Activated T-cell treated with anti-CD3 and anti-CD28 coated beads, Interleukin-2, amount 50 U/mL, for 4 hours (primary cell): ENCODE measurements at regions not wholly inside any gene's neighbourhood (a gene's known extent, or its start where the extent isn't known, plus 50 kb on each side); places are given as distances from the start of the nearest gene placed in this dataset.

Experiments
- ATAC-seq, 2 donors: fragments of 200-7000 bp; cut with Tn5 transposase; one replicate each; pipeline ENCODE4 v1.10.0; 2021
- DNase-seq: peaks from one replicate; pipeline ENCODE4 v3.0.0-alpha.2; 2020
- H3K27me3 Mint-ChIP-seq: one replicate; pipeline ENCODE4 v1.8.0; 2021; ENCODE audit warnings: low read depth, mixed read lengths
- H3K36me3 Mint-ChIP-seq: one replicate; pipeline ENCODE4 v1.8.0; 2022; ENCODE audit warnings: mixed read lengths; ENCODE audit not compliant: insufficient read depth
- H3K4me1 Mint-ChIP-seq: one replicate; pipeline ENCODE4 v1.8.0; 2021; ENCODE audit warnings: low read depth, mixed read lengths
- H3K4me3 Mint-ChIP-seq: one replicate; pipeline ENCODE4 v1.8.0; 2021; ENCODE audit warnings: mild to moderate bottlenecking, moderate library complexity, mixed read lengths
- H3K9me3 Mint-ChIP-seq: one replicate; pipeline ENCODE4 v1.8.0; 2021; ENCODE audit warnings: mixed read lengths

GRCh38 chr15:29208836-29209235, 60.8 kb downstream of the NSMCE3 start:
- no peak for ATAC-seq
- Mint-ChIP-seq H3K36me3 (no peaks in the 10 kb centered on the region), H3K4me3 (no peak overlapping the region), H3K9me3 (no peaks in the 10 kb centered on the region), H3K4me1 (no peaks in the 10 kb centered on the region), H3K27me3 (peaks cover 31% of the 10 kb centered on the region)
- no peak for DNase-seq

DNA sequence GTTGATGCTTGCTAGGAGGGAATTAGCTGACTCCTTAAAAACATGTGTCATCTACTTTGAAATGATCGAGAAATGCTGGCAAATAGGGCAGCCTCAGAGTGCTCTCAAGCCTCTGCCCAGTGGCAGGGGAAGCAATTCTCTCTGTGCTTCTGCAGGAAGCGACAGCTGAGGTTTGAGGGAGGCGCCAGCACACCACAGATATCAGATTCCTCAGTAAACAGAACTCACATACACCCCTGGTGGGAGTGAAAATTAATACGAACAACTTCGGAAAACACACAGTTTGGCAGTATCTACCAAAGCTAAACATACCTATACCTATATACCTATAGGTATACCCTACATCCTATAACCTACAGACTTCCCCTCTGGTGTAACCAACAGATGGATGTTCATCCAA, 61.3 kb downstream of the NSMCE3 start:
- Mint-ChIP-seq H3K27me3 (peaks cover 33% of the 10 kb centered on the region), H3K36me3 (no peaks in the 10 kb centered on the region), H3K4me3 (no peak overlapping the region), H3K9me3 (no peaks in the 10 kb centered on the region), H3K4me1 (no peaks in the 10 kb centered on the region)
- DNase-seq, result no peak
- ATAC-seq, result no peak

- H3K4me3 Mint-ChIP-seq, result no peak overlapping the region
- H3K4me1 Mint-ChIP-seq, result no peaks in the 10 kb centered on the region
- no peaks in the 10 kb centered on the region for H3K9me3 Mint-ChIP-seq
- no peak for DNase-seq
- H3K27me3 Mint-ChIP-seq, result peaks cover 35% of the 10 kb centered on the region
- ATAC-seq, result no peak
- H3K36me3 Mint-ChIP-seq, result no peaks in the 10 kb centered on the region
Observed at GRCh38 chr15:29207758-29208108, 61.9 kb downstream of the NSMCE3 start.

GRCh38 chr15:29207027-29207757, 62.4 kb downstream of the NSMCE3 start:
- ATAC-seq, result no peak
- H3K9me3 Mint-ChIP-seq, result no peaks in the 10 kb centered on the region
- H3K36me3 Mint-ChIP-seq, result no peaks in the 10 kb centered on the region
- peaks cover 30% of the 10 kb centered on the region for H3K27me3 Mint-ChIP-seq
- H3K4me1 Mint-ChIP-seq, result no peaks in the 10 kb centered on the region
- no peak for DNase-seq
- H3K4me3 Mint-ChIP-seq, result no peak overlapping the region

DNA sequence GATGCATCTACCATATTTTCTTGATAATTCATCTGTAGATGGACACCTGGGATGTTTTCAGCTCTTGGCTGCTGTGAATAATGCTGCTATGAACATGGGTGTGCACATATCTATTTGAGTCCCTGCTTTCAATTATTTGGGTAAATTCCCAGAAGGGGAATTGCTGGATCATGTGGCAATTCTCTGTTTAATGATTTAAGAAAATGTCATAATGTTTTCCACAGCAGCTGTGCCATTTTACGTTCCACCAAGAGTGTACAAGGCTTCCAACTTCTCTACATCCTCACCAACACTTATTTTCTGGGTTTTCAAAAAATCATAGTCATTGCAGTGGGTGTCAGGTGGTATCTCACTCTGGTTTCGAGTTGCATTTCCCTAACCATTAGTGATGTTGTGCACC, 64.4 kb downstream of the NSMCE3 start:
- H3K4me1 Mint-ChIP-seq, result no peaks in the 10 kb centered on the region
- H3K4me3 Mint-ChIP-seq, result no peak overlapping the region
- no peak for DNase-seq
- ATAC-seq, result no peak
- no peaks in the 10 kb centered on the region for H3K9me3 Mint-ChIP-seq
- no peaks in the 10 kb centered on the region for H3K36me3 Mint-ChIP-seq
- peaks cover 28% of the 10 kb centered on the region for H3K27me3 Mint-ChIP-seq

DNA sequence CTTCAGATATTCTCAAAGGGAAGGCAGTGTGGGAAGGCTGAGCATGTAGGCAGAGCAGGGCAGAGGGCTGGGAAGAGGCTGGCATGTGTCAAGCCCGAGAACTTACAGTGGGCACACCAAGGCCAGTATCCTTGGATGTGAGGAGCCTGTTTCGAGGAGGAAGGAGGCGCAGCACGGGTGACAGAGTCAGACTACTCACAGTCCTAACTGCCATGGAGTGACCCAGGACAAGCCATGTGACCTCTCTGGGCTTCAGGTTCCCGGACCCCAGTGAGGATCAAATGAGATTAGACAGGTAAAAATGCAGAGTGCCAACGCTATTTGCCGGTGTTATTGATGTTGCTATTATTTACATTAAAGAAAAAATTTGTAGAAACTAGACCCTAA, 65.3 kb downstream of the NSMCE3 start:
- Mint-ChIP-seq H3K9me3 (no peaks in the 10 kb centered on the region), H3K4me3 (no peak overlapping the region), H3K4me1 (no peaks in the 10 kb centered on the region), H3K27me3 (peaks cover 28% of the 10 kb centered on the region), H3K36me3 (no peaks in the 10 kb centered on the region)
- ATAC-seq, result no peak
- DNase-seq, result no peak

DNA sequence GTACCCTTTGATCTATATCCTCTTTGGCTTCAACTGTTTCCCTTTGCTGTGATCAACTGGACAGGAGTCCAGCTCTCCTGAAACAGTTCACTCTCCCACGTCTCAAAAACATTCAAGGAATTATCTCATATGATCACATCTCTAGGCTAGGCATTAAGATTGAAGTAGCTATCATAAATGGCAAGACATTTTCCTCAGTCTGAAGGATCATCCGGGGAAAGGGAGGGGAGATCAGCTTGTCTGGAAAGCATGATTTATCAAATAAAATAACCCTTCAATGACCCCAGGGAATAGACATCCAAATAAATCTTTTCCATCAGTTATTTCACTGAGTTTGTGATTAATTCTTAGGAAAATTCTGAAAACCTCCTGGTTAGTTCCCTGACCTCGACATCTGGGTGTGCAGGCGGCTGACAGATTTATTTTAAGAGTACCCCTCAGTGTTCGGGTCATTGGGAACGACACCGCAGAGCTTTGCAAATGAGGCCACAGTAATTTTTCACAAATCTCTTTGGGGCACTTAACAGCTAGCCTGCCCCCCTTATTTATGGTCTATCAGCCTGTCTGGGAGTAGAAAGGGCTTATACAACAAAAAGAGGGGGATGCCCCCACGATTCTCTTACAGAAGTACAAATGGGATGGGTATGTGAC, 65.8 kb downstream of the NSMCE3 start:
- ATAC-seq, result no peak
- H3K27me3 Mint-ChIP-seq, result peaks cover 27% of the 10 kb centered on the region
- H3K4me3 Mint-ChIP-seq, result no peak overlapping the region

DNA sequence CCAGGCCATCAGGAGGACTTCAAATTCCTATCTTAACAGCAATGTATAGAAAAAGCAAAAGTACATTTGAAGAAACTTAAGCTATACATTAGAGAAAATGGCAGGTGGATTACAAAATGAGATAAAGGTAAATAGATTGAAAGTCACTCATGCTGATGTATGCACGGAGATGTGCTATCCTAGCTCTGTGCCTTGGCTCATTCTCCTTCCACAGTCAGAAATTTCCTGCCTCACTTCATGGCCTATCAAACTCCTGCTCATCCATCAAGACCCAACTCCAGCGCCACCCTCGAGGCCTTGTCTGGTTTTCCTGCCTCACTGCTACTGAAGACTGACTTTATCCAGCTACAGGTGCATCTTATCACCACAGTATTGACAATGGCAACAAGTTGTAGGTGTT, 72.9 kb downstream of the NSMCE3 start:
- ATAC-seq (no peak), DNase-seq (no peak)
- H3K4me1 Mint-ChIP-seq, result no peaks in the 10 kb centered on the region
- no peaks in the 10 kb centered on the region for H3K9me3 Mint-ChIP-seq
- H3K4me3 Mint-ChIP-seq, result no peak overlapping the region
- H3K27me3 Mint-ChIP-seq, result peaks cover 5% of the 10 kb centered on the region
- H3K36me3 Mint-ChIP-seq, result no peaks in the 10 kb centered on the region

More for the DNA sequence above, 65.8 kb downstream of the NSMCE3 start:
- no peak for DNase-seq
- Mint-ChIP-seq H3K36me3 (no peaks in the 10 kb centered on the region), H3K4me1 (no peaks in the 10 kb centered on the region), H3K9me3 (no peaks in the 10 kb centered on the region)

DNA sequence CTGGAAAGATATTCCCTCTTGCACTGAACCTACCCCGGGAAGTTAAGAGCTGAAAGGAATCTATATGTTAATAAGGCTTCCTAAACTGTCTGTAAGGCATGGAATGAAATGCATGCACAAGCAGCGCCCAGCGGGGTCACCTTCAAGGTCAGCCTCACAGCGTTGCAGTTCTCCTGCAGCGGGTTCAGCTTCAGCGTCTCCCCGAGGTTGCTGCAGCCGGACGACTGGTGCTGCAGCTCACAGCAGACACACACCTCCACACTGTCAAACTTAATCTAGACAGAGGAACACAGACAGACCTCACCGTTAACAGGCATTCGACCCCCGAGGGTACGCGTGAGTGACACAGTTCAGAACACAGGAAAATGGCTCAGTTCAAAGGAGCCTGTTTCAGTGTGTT, 73.3 kb downstream of the NSMCE3 start:
- DNase-seq (no peak), ATAC-seq (no peak)
- Mint-ChIP-seq H3K36me3 (no peaks in the 10 kb centered on the region), H3K4me1 (no peaks in the 10 kb centered on the region), H3K9me3 (no peaks in the 10 kb centered on the region), H3K4me3 (no peak overlapping the region), H3K27me3 (peaks cover 9% of the 10 kb centered on the region)

GRCh38 chr15:29194866-29195265, 74.8 kb downstream of the NSMCE3 start:
- no peak overlapping the region for H3K4me3 Mint-ChIP-seq
- H3K4me1 Mint-ChIP-seq, result no peaks in the 10 kb centered on the region
- no peaks in the 10 kb centered on the region for H3K36me3 Mint-ChIP-seq
- no peaks in the 10 kb centered on the region for H3K9me3 Mint-ChIP-seq
- H3K27me3 Mint-ChIP-seq, result peaks cover 15% of the 10 kb centered on the region
- DNase-seq (no peak), ATAC-seq (no peak)

- Mint-ChIP-seq H3K4me1 (no peaks in the 10 kb centered on the region), H3K9me3 (no peaks in the 10 kb centered on the region), H3K4me3 (no peak overlapping the region), H3K27me3 (peaks cover 6% of the 10 kb centered on the region), H3K36me3 (no peaks in the 10 kb centered on the region)
- no peak for DNase-seq
- ATAC-seq, result peak; percentile 74 to 85
Observed at GRCh38 chr15:29183071-29183831, 86.4 kb downstream of the NSMCE3 start.

GRCh38 chr15:29182590-29182989, 87.0 kb downstream of the NSMCE3 start:
- Mint-ChIP-seq H3K36me3 (no peaks in the 10 kb centered on the region), H3K27me3 (peaks cover 6% of the 10 kb centered on the region), H3K4me3 (no peak overlapping the region), H3K9me3 (no peaks in the 10 kb centered on the region), H3K4me1 (no peaks in the 10 kb centered on the region)
- no peak for DNase-seq
- no peak for ATAC-seq

- H3K27me3 Mint-ChIP-seq, result peaks cover 6% of the 10 kb centered on the region
- DNase-seq, result no peak
- no peaks in the 10 kb centered on the region for H3K4me1 Mint-ChIP-seq
- no peaks in the 10 kb centered on the region for H3K36me3 Mint-ChIP-seq
- no peak for ATAC-seq
- no peak overlapping the region for H3K4me3 Mint-ChIP-seq
- H3K9me3 Mint-ChIP-seq, result no peaks in the 10 kb centered on the region
Observed at GRCh38 chr15:29172742-29173725, 96.6 kb downstream of the NSMCE3 start.

DNA sequence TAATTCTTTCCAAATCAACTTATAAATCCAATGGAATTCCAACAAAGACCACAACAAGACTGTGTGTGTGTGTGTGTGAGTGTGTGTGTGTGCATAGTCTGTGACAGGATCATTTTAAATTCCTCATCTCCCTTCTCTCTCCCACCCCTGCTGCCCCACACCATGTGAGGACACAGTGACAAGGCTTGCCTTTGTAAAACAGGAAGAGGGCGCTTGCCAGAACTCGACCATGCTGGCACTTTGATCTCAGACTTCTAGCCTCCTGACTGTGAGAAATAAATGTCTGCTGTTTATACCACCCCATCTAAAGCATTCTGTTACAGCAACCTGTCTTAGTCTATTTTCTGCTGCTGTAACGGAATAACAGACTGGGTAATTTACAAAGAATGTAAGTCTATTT, 99.1 kb downstream of the NSMCE3 start:
- Mint-ChIP-seq H3K4me3 (no peak overlapping the region), H3K27me3 (peaks cover 11% of the 10 kb centered on the region), H3K4me1 (no peaks in the 10 kb centered on the region), H3K9me3 (no peaks in the 10 kb centered on the region), H3K36me3 (no peaks in the 10 kb centered on the region)
- ATAC-seq (no peak), DNase-seq (no peak)
